Neural crest cell (in vitro differentiated cells): ENCODE measurements at regions not wholly inside any gene's neighbourhood (a gene's known extent, or its start where the extent isn't known, plus 50 kb on each side); places are given as distances from the start of the nearest gene placed in this dataset.

Experiments used
- DNase-seq: peaks from one replicate; pipeline ENCODE4 v3.0.0; 2021; ENCODE audit warnings: low read depth, mixed read lengths, low spot score
- H3K27ac Mint-ChIP-seq: one replicate; pipeline ENCODE4 v1.8.0; 2021; ENCODE audit warnings: mild to moderate bottlenecking, mixed read lengths; ENCODE audit not compliant: unreplicated experiment
- H3K27me3 Mint-ChIP-seq: 2 replicates; pipeline ENCODE4 v1.8.0; 2021; ENCODE audit warnings: low read depth, mild to moderate bottlenecking, mixed read lengths
- H3K36me3 Mint-ChIP-seq: 2 replicates; pipeline ENCODE4 v1.8.0; 2021; ENCODE audit warnings: low read depth, mild to moderate bottlenecking, mixed read lengths
- H3K4me1 Mint-ChIP-seq: 2 replicates; pipeline ENCODE4 v1.8.0; 2021; ENCODE audit warnings: mixed read lengths
- H3K4me3 Mint-ChIP-seq: one replicate; pipeline ENCODE4 v1.8.0; 2021; ENCODE audit warnings: mild to moderate bottlenecking, mixed read lengths
- H3K9me3 Mint-ChIP-seq: 2 replicates; pipeline ENCODE4 v1.8.0; 2021; ENCODE audit warnings: mixed read lengths
- CTCF ChIP-seq: fragments of 200-600 bp; sonication (generic); conservative IDR thresholded peaks from 2 replicates; pipeline ENCODE4 v1.5.0; 2021; ENCODE audit warnings: antibody characterized with exemption, mild to moderate bottlenecking

GRCh38 chr6:148085631-148086331 lies 256.9 kb upstream of the SASH1 start:
- Mint-ChIP-seq H3K4me3 (no peak overlapping the region), H3K27ac (no peak overlapping the region), H3K9me3 (no peaks in the 10 kb centered on the region), H3K4me1 (peaks cover 8% of the 10 kb centered on the region), H3K27me3 (no peaks in the 10 kb centered on the region), H3K36me3 (peaks cover 7% of the 10 kb centered on the region)
- DNase-seq, result no peak
- TF ChIP-seq CTCF, result no peak

- Mint-ChIP-seq H3K4me3 (no peak overlapping the region), H3K27ac (no peak overlapping the region), H3K9me3 (peaks cover 2% of the 10 kb centered on the region), H3K27me3 (no peaks in the 10 kb centered on the region), H3K36me3 (peaks cover 10% of the 10 kb centered on the region), H3K4me1 (peaks cover 8% of the 10 kb centered on the region)
- TF ChIP-seq CTCF, result no peak
- DNase-seq, result no peak
These were observed 256.3 kb upstream of the SASH1 start for GRCh38 chr6:148086386-148086785.

- no peak for TF ChIP-seq CTCF
- Mint-ChIP-seq H3K27me3 (no peaks in the 10 kb centered on the region), H3K27ac (no peak overlapping the region), H3K4me1 (peaks cover 8% of the 10 kb centered on the region), H3K9me3 (peaks cover 2% of the 10 kb centered on the region), H3K36me3 (peaks cover 10% of the 10 kb centered on the region), H3K4me3 (no peak overlapping the region)
- no peak for DNase-seq
These were observed 255.8 kb upstream of the SASH1 start for GRCh38 chr6:148086843-148087242.

GRCh38 chr6:148087659-148088058 lies 255.0 kb upstream of the SASH1 start:
- no peak overlapping the region for H3K27ac Mint-ChIP-seq
- H3K9me3 Mint-ChIP-seq, result peaks cover 2% of the 10 kb centered on the region
- peaks cover 8% of the 10 kb centered on the region for H3K4me1 Mint-ChIP-seq
- H3K27me3 Mint-ChIP-seq, result no peaks in the 10 kb centered on the region
- TF ChIP-seq CTCF, result no peak
- peaks cover 10% of the 10 kb centered on the region for H3K36me3 Mint-ChIP-seq
- no peak overlapping the region for H3K4me3 Mint-ChIP-seq
- no peak for DNase-seq

- no peak for TF ChIP-seq CTCF
- H3K27me3 Mint-ChIP-seq, result no peaks in the 10 kb centered on the region
- no peak overlapping the region for H3K4me3 Mint-ChIP-seq
- H3K9me3 Mint-ChIP-seq, result peaks cover 2% of the 10 kb centered on the region
- peaks cover 10% of the 10 kb centered on the region for H3K36me3 Mint-ChIP-seq
- no peak overlapping the region for H3K27ac Mint-ChIP-seq
- no peak for DNase-seq
- H3K4me1 Mint-ChIP-seq, result peaks cover 8% of the 10 kb centered on the region
These were observed 252.3 kb upstream of the SASH1 start for GRCh38 chr6:148090326-148090725.
